GM23248 (cell line): ENCODE measurements at regions not wholly inside any gene's neighbourhood (a gene's known extent, or its start where the extent isn't known, plus 50 kb on each side); places are given as distances from the start of the nearest gene placed in this dataset.
"Not testable (repeated sequence)": the region's sequence is repeated elsewhere in the genome, so short reads cannot be mapped to it uniquely, and the experiment has no call there.

Source experiments
- EZH2 ChIP-seq: fragments of 200-600 bp; sonication (generic); IDR thresholded peaks from 2 replicates; pipeline ENCODE4 v1.6.1; 2018; ENCODE audit warnings: antibody characterized with exemption, mild to moderate bottlenecking; ENCODE audit not compliant: insufficient read depth, poor library complexity, severe bottlenecking
- EZH2phosphoT487 ChIP-seq: fragments of 200-600 bp; sonication (generic); IDR thresholded peaks from 2 replicates; pipeline ENCODE4 v1.6.1; 2018; ENCODE audit warnings: antibody characterized with exemption, moderate library complexity, mild to moderate bottlenecking, low read depth; ENCODE audit not compliant: insufficient read depth

- TF ChIP-seq EZH2, EZH2phosphoT487: not testable (repeated sequence)
Observed at GRCh38 chr6:86759953-86760352, 177.4 kb upstream of the HTR1E start.
